Effector memory CD4-positive, alpha-beta T cell (primary cell): ENCODE measurements at regions not wholly inside any gene's neighbourhood (a gene's known extent, or its start where the extent isn't known, plus 50 kb on each side); places are given as distances from the start of the nearest gene placed in this dataset.

Experiments
- DNase-seq, 3 donors: peaks; one replicate each; pipeline ENCODE4 v3.0.0-alpha.2; 2020
- H3K27ac ChIP-seq: 2 replicates; pipeline ENCODE4 v1.7.0; 2013; ENCODE audit warnings: mild to moderate bottlenecking, low read length, moderate library complexity; ENCODE audit not compliant: insufficient read depth, poor library complexity, severe bottlenecking
- H3K27me3 ChIP-seq: replicated peaks from 2 replicates; pipeline ENCODE4 v1.7.0; 2013; ENCODE audit warnings: mild to moderate bottlenecking, low read length; ENCODE audit not compliant: insufficient read depth, control insufficient read depth, poor library complexity, severe bottlenecking
- H3K36me3 ChIP-seq: 2 replicates; pipeline ENCODE4 v1.7.0; 2013; ENCODE audit warnings: mild to moderate bottlenecking, low read length, moderate library complexity; ENCODE audit not compliant: control insufficient read depth, insufficient read depth
- H3K4me1 ChIP-seq: 2 replicates; pipeline ENCODE4 v1.7.0; 2013; ENCODE audit warnings: low read length, mild to moderate bottlenecking; ENCODE audit not compliant: control insufficient read depth, insufficient read depth, poor library complexity, severe bottlenecking
- H3K4me3 ChIP-seq: 2 replicates; pipeline ENCODE4 v1.7.0; 2013; ENCODE audit warnings: low read length, low read depth, mild to moderate bottlenecking; ENCODE audit not compliant: insufficient read depth, poor library complexity, severe bottlenecking
- H3K9me3 ChIP-seq: 2 replicates; pipeline ENCODE4 v1.7.0; 2013; ENCODE audit warnings: mild to moderate bottlenecking, low read length, moderate library complexity; ENCODE audit not compliant: control insufficient read depth

GRCh38 chr13:99120751-99121150 is 79.9 kb upstream of the UBAC2 start:
- no peaks in the 10 kb centered on the region for H3K36me3 ChIP-seq
- no peak overlapping the region for H3K4me3 ChIP-seq
- H3K4me1 ChIP-seq = peaks cover 6% of the 10 kb centered on the region
- no peak for DNase-seq
- no peaks in the 10 kb centered on the region for H3K9me3 ChIP-seq
- H3K27ac ChIP-seq = no peak overlapping the region
- H3K27me3 ChIP-seq = no peaks in the 10 kb centered on the region

DNA sequence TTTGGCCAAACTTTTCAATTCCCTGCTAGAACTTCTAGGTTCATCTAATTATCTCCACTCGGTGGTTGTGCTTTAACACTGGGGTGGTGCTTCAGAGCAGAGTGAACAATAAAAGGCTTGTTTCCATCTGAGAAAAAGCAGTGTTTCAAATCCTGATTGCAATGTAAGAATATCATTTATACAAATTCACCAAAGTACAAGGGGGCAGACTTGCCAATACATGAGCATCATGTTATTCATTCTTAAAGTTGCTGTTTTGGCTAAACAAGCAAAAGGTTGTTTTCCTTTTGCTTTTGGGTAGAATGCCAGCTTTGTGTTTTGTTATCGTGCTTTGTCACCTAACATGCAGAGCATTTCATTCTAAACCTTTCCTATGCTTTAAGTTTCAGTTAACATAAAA is 78.5 kb upstream of the UBAC2 start:
- no peaks in the 10 kb centered on the region for H3K9me3 ChIP-seq
- DNase-seq = no peak
- peaks cover 6% of the 10 kb centered on the region for H3K4me1 ChIP-seq
- no peak overlapping the region for H3K4me3 ChIP-seq
- no peak overlapping the region for H3K27ac ChIP-seq
- H3K27me3 ChIP-seq = no peaks in the 10 kb centered on the region
- H3K36me3 ChIP-seq = no peaks in the 10 kb centered on the region

GRCh38 chr13:99123101-99124045 is 77.3 kb upstream of the UBAC2 start:
- no peak for DNase-seq
- no peak overlapping the region for H3K4me3 ChIP-seq
- no peak overlapping the region for H3K27ac ChIP-seq
- no peaks in the 10 kb centered on the region for H3K27me3 ChIP-seq
- H3K4me1 ChIP-seq = peaks cover 6% of the 10 kb centered on the region
- no peaks in the 10 kb centered on the region for H3K9me3 ChIP-seq
- H3K36me3 ChIP-seq = no peaks in the 10 kb centered on the region

DNA sequence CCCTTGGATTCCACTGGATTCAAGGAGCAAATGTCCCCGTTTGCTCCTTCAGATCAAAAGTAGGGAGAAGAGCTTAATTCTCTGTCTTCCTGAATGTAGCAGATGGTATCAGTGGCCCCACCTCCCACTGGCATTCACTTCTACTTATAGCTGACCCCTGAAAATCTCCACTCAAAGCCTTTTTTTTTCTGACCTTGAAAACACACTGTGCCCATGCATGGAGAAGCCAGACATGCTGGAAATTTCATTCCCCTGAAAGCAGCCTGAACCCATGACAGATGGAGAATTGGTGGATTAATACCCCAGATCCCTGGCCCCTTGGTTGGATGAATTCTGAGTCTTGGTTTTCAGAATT is 76.6 kb upstream of the UBAC2 start:
- H3K9me3 ChIP-seq = no peaks in the 10 kb centered on the region
- H3K27ac ChIP-seq = no peak overlapping the region
- peaks cover 6% of the 10 kb centered on the region for H3K4me1 ChIP-seq
- H3K4me3 ChIP-seq = no peak overlapping the region
- DNase-seq = no peak
- no peaks in the 10 kb centered on the region for H3K36me3 ChIP-seq
- no peaks in the 10 kb centered on the region for H3K27me3 ChIP-seq

DNA sequence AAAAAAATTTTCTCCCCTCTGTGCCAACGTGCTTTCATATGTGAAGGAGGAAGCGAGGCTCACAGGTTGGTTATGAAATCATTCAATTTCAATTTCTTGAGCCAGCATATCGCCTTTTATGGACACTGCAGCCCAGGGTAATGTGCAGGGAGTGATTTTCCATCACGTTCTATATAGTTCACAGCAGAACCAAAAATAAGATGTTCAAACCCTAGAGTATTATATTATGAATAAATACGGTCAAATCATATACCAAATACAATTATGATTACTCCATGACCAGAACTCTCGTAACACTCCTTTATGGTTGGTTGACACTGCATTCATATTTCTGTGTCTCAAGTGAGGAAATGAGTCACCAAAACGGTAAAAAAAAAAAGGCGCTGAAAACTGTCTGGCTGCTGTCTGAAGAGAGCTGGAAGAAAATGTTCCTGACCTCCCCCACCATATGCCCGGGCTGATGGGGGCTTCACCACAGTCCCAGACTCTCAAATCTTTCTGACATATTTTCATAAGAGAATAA is 75.8 kb upstream of the UBAC2 start:
- DNase-seq = no peak
- no peaks in the 10 kb centered on the region for H3K36me3 ChIP-seq
- H3K9me3 ChIP-seq = no peaks in the 10 kb centered on the region
- no peak overlapping the region for H3K27ac ChIP-seq
- H3K27me3 ChIP-seq = no peaks in the 10 kb centered on the region
- H3K4me1 ChIP-seq = peaks cover 4% of the 10 kb centered on the region
- H3K4me3 ChIP-seq = peak overlapping the region; percentile 10

DNA sequence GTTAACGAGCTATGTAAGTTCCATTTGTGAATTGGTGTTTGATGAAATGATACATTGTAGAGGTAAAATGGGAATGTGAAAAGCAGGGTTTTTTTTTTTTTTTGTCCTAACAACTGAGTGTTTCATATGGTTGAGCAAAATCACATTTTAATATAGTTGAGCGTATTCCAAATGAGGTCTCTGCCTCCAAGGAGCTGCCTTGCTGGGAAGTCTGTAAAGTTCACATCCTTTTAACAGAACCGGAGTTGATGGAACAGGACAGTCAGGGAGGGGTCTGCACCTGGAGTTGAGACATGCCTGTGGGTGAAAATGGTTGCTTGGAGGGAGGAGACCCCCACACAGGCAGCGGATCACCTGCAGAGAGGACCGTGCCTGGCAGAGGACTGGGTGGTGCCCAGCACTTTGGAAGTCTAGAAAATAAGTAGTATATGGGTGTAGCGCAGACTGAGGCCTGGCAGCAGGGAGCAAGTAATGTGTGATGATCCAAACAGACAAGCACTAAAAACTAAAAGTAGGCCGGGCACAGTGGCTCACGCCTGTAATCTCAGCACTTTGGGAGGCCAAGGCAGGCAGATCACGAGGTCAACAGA is 75.2 kb upstream of the UBAC2 start:
- no peak for DNase-seq
- Histone ChIP-seq H3K4me1 (peaks cover 4% of the 10 kb centered on the region), H3K9me3 (no peaks in the 10 kb centered on the region), H3K36me3 (no peaks in the 10 kb centered on the region), H3K4me3 (no peak overlapping the region), H3K27me3 (no peaks in the 10 kb centered on the region), H3K27ac (no peak overlapping the region)

- Histone ChIP-seq H3K36me3 (no peaks in the 10 kb centered on the region), H3K27ac (no peak overlapping the region), H3K9me3 (no peaks in the 10 kb centered on the region), H3K4me1 (peaks cover 4% of the 10 kb centered on the region), H3K4me3 (no peak overlapping the region), H3K27me3 (no peaks in the 10 kb centered on the region)
- no peak for DNase-seq
Observed at GRCh38 chr13:99126821-99127220, 73.8 kb upstream of the UBAC2 start.

GRCh38 chr13:99129050-99129449 is 71.6 kb upstream of the UBAC2 start:
- Histone ChIP-seq H3K4me1 (peaks cover 4% of the 10 kb centered on the region), H3K9me3 (no peaks in the 10 kb centered on the region), H3K36me3 (no peaks in the 10 kb centered on the region), H3K4me3 (no peak overlapping the region), H3K27me3 (no peaks in the 10 kb centered on the region), H3K27ac (no peak overlapping the region)
- no peak for DNase-seq

DNA sequence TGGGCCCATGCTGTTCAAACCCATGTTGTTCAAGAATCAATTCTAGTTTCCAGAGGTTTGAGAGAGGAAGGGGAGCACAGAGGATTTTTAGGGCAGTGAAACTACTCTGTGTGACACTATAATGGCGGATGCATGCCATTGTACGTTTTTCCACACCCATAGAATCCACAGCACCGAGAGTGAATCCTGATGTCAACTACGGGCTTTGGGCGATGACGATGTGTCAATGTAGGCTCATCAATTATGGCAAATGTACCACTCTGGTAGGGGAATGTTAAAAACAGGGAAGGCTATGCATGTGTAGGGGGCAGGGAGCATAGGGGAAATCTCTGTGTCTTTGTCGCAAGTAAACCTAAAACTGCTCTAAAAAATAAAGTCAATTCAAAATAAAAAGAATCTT is 70.7 kb upstream of the UBAC2 start:
- Histone ChIP-seq H3K36me3 (no peaks in the 10 kb centered on the region), H3K27me3 (no peaks in the 10 kb centered on the region), H3K4me3 (no peak overlapping the region), H3K9me3 (no peaks in the 10 kb centered on the region), H3K4me1 (no peaks in the 10 kb centered on the region), H3K27ac (no peak overlapping the region)
- no peak for DNase-seq

GRCh38 chr13:99131410-99131809 is 69.2 kb upstream of the UBAC2 start:
- no peaks in the 10 kb centered on the region for H3K36me3 ChIP-seq
- H3K9me3 ChIP-seq = no peaks in the 10 kb centered on the region
- H3K27me3 ChIP-seq = no peaks in the 10 kb centered on the region
- H3K4me3 ChIP-seq = no peak overlapping the region
- no peak for DNase-seq
- H3K4me1 ChIP-seq = no peaks in the 10 kb centered on the region
- no peak overlapping the region for H3K27ac ChIP-seq
